HepG2 (cell line): ENCODE measurements at regions not wholly inside any gene's neighbourhood (a gene's known extent, or its start where the extent isn't known, plus 50 kb on each side); places are given as distances from the start of the nearest gene placed in this dataset.

Experiments used
- PCBP2 ChIP-seq: fragments of 200-400 bp; formaldehyde crosslinking; optimal IDR thresholded peaks from 2 replicates; pipeline ENCODE3; 2018; ENCODE audit warnings: low read length, low read depth; ENCODE audit not compliant: poor library complexity, severe bottlenecking
- TAF15 ChIP-seq: fragments of 200-400 bp; formaldehyde crosslinking; IDR thresholded peaks from one replicate; pipeline ENCODE4 v1.6.1; 2018; ENCODE audit warnings: mild to moderate bottlenecking, low read depth, low read length; ENCODE audit not compliant: poor library complexity, severe bottlenecking
- ZFP41 ChIP-seq: sonication (generic); formaldehyde crosslinking; IDR thresholded peaks from 2 replicates; pipeline ENCODE4 v1.4.0; 2020; ENCODE audit warnings: mild to moderate bottlenecking, missing genetic modification reagents, borderline replicate concordance

- TF ChIP-seq TAF15: no peak
- TF ChIP-seq PCBP2: no peak
- TF ChIP-seq ZFP41 (CRISPR knock-in tag): no peak
Measured at GRCh38 chr7:51455948-51456347, 139.3 kb upstream of the COBL start.
